GM10266 (cell line): ENCODE measurements at regions not wholly inside any gene's neighbourhood (a gene's known extent, or its start where the extent isn't known, plus 50 kb on each side); places are given as distances from the start of the nearest gene placed in this dataset.
"Not testable (repeated sequence)": the region's sequence is repeated elsewhere in the genome, so short reads cannot be mapped to it uniquely, and the experiment has no call there.

Experiments used
- DNase-seq: peaks from one replicate; pipeline ENCODE4 v3.0.0; 2012; ENCODE audit errors: extremely low spot score
- TF ChIP-seq, protein P1 (sequence below): IDR thresholded peaks from 2 replicates; pipeline ENCODE4 v1.5.1; 2012; ENCODE audit warnings: mild to moderate bottlenecking, low read depth; ENCODE audit not compliant: control insufficient read depth, insufficient read depth; ENCODE audit errors: missing control alignments

DNA sequence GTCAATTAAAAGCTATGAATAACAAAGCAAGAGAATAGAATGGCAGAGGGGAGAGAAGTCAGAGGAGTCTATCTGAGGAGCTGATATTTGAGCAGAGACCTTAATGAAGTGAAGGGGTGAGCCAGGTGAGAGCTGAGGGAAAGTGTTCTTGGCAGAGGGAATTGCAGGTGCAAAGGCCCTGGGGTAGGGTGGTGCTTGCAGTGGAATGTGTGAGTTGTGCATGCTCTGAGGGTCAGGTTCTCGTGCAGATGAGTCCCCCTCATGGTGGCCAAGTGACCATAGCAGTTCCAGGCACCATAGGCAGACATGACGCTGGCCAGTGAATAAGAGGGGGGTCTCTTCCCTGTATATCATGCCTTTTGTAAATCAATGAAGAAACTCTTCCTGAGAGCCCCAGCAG lies 58.9 kb upstream of the ALX4 start:
- TF ChIP-seq, protein P1, sequence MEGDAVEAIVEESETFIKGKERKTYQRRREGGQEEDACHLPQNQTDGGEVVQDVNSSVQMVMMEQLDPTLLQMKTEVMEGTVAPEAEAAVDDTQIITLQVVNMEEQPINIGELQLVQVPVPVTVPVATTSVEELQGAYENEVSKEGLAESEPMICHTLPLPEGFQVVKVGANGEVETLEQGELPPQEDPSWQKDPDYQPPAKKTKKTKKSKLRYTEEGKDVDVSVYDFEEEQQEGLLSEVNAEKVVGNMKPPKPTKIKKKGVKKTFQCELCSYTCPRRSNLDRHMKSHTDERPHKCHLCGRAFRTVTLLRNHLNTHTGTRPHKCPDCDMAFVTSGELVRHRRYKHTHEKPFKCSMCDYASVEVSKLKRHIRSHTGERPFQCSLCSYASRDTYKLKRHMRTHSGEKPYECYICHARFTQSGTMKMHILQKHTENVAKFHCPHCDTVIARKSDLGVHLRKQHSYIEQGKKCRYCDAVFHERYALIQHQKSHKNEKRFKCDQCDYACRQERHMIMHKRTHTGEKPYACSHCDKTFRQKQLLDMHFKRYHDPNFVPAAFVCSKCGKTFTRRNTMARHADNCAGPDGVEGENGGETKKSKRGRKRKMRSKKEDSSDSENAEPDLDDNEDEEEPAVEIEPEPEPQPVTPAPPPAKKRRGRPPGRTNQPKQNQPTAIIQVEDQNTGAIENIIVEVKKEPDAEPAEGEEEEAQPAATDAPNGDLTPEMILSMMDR: no peak
- no peak for DNase-seq

GRCh38 chr11:44371042-44371441 lies 61.1 kb upstream of the ALX4 start:
- DNase-seq: not testable (repeated sequence)

- no peak for DNase-seq
- TF ChIP-seq, protein P1: no peak
These were observed 61.8 kb upstream of the ALX4 start for GRCh38 chr11:44371706-44372105.

DNA sequence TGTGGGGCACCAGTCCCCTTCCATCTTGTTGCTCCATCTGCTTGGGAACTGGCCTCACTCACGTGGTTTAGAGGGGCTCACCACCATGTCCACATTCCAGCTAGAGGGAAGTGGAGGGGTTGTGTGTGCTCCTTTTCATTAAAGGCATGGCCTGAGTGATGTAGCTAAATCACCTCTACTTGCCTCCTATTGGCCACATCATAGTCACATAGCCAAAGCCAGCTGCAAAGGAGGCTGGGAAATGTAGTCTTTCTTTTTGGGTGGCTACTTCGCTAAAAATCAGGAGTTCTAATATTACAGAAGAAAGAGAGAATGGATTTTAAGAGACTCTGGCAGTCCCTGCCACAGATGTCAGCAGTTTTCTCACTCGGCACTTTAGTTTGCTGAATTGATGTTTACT lies 63.0 kb upstream of the ALX4 start:
- no peak for DNase-seq
- TF ChIP-seq, protein P1: no peak

DNA sequence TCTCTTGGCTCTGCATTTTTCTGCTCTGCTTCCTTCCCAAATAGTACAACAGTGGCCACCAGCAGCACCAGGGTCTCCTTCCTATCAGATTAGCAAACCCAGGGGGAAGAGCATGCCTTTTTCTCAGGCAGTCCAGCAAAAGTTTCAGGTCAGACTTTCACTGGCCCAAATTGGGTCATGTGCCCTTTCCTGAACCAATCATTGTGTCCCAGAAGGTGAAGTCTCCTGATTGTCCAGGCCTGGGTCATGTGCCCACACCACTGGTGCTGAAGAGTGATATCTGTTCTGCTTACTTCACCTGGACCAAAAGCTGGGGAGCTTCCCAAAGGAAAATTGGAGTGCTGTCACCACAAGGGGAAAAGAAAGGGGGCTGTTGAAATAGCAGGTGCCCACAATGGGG lies 64.1 kb upstream of the ALX4 start:
- DNase-seq: no peak
- TF ChIP-seq, protein P1: no peak

DNA sequence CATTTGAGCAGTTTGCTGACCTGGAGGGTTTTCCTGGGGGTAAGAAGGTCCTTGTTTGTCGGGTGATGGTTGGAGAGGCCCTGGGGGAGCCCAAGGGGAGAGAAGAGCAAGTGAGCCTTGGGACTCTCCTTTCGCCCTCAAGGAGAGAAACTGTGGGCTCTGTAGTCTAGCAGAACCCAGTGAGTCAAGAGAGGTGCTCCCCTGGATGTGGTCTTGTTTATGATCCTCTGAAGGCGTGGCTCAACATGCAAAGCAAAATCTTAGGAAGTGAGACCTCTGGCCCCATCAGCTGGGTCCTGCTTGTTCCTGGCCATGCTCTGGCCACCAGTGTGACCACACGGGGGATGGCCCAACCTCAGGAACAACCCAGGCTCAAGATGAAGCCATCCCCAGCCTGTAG lies 66.5 kb upstream of the ALX4 start:
- DNase-seq: no peak
- TF ChIP-seq, protein P1: no peak

DNA sequence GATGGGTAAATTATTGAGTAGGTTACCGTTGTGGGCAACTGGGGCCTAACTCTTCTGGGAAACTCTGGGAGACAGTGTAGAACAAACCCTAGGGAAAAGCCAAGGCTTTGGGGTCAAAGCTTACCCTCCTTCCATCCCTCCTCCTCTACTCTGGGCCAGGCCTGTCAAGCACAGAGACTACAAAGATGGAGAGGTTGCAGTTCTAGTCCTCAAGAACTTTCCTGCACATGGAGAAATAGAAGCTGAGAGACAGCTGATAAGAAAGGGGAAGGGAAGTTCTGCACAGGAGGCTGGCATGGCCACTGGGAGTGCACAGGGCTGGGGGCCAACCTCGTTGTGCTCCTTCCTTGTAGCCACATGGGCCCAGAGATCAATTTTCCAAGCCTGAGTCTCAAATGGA lies 67.2 kb upstream of the ALX4 start:
- TF ChIP-seq, protein P1: no peak
- no peak for DNase-seq

DNA sequence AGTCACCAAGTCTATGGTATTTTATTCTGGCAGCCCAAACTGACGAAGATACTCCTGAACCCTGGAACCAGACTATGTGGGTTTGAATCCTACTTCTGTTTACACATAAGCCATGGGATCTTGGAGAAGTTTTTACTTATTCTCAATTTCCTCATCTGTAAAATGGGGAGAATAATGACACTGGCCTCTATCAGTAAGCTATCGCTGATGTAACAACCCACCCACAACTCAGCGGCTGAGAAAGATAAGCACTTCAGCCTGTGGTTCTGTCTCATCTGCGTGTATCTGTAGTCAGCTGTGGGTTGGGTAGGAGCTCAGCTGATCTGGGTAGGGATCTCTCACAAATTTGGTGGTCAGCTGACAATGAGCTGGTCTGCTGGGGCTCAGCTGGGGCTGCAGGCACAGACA lies 68.0 kb upstream of the ALX4 start:
- DNase-seq: no peak

More for the DNA sequence above, 68.0 kb upstream of the ALX4 start:
- TF ChIP-seq, protein P1: no peak
